NB4 (cell line): ENCODE measurements at regions not wholly inside any gene's neighbourhood (a gene's known extent, or its start where the extent isn't known, plus 50 kb on each side); places are given as distances from the start of the nearest gene placed in this dataset.
A peak's percentile ranks its signal among the peaks of the same experiment; 100 is the strongest.

Experiments used
- DNase-seq: peaks from one replicate; pipeline ENCODE4 v3.0.0; 2010; ENCODE audit warnings: low read depth
- H3K4me3 ChIP-seq: one replicate; pipeline ENCODE4 v1.5.1; 2011; ENCODE audit warnings: mild to moderate bottlenecking, low read depth, low read length, moderate library complexity
- MAX ChIP-seq: IDR thresholded peaks from 2 replicates; pipeline ENCODE4 v1.6.1; 2011; ENCODE audit warnings: low read depth, low read length
- MYC ChIP-seq: IDR thresholded peaks from 2 replicates; pipeline ENCODE4 v1.6.1; 2011; ENCODE audit warnings: low read depth, low read length
- POLR2A ChIP-seq: IDR thresholded peaks from 2 replicates; pipeline ENCODE4 v1.6.1; 2011; ENCODE audit warnings: mild to moderate bottlenecking; ENCODE audit not compliant: insufficient read length; ENCODE audit errors: extremely low read depth
- TF ChIP-seq, protein P1 (sequence below): IDR thresholded peaks from one replicate; pipeline ENCODE4 v1.5.1; 2012; ENCODE audit warnings: low read depth, low read length

GRCh38 chr6:1110941-1111349 is 201.0 kb upstream of the FOXQ1 start:
- TF ChIP-seq MAX (no peak), MYC (no peak), POLR2A (no peak)
- TF ChIP-seq, protein P1, sequence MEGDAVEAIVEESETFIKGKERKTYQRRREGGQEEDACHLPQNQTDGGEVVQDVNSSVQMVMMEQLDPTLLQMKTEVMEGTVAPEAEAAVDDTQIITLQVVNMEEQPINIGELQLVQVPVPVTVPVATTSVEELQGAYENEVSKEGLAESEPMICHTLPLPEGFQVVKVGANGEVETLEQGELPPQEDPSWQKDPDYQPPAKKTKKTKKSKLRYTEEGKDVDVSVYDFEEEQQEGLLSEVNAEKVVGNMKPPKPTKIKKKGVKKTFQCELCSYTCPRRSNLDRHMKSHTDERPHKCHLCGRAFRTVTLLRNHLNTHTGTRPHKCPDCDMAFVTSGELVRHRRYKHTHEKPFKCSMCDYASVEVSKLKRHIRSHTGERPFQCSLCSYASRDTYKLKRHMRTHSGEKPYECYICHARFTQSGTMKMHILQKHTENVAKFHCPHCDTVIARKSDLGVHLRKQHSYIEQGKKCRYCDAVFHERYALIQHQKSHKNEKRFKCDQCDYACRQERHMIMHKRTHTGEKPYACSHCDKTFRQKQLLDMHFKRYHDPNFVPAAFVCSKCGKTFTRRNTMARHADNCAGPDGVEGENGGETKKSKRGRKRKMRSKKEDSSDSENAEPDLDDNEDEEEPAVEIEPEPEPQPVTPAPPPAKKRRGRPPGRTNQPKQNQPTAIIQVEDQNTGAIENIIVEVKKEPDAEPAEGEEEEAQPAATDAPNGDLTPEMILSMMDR, result no peak
- no peak for DNase-seq
- no peak overlapping the region for H3K4me3 ChIP-seq

DNA sequence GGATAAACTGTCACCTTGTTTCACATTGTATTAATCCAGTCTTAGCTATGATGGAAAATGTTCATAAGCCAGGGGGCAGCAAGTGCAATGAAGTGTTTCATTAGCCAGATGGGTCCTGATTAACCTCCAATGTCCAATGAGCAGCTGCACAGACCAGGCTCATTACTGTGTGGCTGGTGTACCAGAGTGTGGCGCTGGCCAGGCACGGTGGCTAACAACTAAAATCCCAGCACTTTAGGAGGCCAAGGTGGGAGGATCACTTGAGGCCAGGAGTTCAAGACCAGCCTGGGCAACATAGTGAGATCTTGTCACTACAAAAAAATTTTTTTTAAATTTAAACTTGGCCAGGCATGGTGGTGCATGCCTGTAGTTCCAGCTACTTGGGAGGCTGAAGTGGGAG is 201.7 kb upstream of the FOXQ1 start:
- no peak overlapping the region for H3K4me3 ChIP-seq
- TF ChIP-seq MAX (no peak), POLR2A (no peak), MYC (no peak)
- TF ChIP-seq, protein P1, result no peak
- peak; percentile 28 for DNase-seq

GRCh38 chr6:1109134-1109533 is 202.8 kb upstream of the FOXQ1 start:
- TF ChIP-seq MAX, result no peak
- TF ChIP-seq MYC, result no peak
- TF ChIP-seq, protein P1, result no peak
- TF ChIP-seq POLR2A, result no peak
- H3K4me3 ChIP-seq, result no peak overlapping the region
- no peak for DNase-seq

- DNase-seq, result no peak
- TF ChIP-seq MAX, result no peak
- no peak for TF ChIP-seq POLR2A
- TF ChIP-seq, protein P1, result no peak
- no peak for TF ChIP-seq MYC
- H3K4me3 ChIP-seq, result no peak overlapping the region
These were observed 203.7 kb upstream of the FOXQ1 start for GRCh38 chr6:1108198-1108597.

DNA sequence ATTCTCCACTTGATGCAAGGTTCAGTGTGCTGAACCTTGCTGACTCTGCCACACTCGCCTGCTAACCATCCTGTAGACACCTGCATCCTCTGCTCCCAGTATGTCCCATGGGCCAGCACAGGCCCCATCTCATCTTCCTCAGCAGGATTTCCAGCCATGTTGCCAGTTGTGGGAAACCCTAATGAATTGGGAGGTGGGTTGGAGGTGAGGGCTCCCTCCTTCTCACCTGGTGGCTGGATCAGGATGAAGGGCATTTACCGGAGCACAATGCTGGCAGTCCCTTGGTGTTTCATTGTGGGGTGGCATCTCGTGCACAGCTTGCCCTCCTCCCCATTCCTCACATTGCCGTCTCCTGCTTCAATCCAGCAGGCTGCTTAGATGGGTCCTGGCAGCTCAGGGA is 204.3 kb upstream of the FOXQ1 start:
- TF ChIP-seq, protein P1, result no peak
- TF ChIP-seq MYC, result no peak
- no peak for TF ChIP-seq MAX
- TF ChIP-seq POLR2A, result no peak
- no peak for DNase-seq
- H3K4me3 ChIP-seq, result no peak overlapping the region

DNA sequence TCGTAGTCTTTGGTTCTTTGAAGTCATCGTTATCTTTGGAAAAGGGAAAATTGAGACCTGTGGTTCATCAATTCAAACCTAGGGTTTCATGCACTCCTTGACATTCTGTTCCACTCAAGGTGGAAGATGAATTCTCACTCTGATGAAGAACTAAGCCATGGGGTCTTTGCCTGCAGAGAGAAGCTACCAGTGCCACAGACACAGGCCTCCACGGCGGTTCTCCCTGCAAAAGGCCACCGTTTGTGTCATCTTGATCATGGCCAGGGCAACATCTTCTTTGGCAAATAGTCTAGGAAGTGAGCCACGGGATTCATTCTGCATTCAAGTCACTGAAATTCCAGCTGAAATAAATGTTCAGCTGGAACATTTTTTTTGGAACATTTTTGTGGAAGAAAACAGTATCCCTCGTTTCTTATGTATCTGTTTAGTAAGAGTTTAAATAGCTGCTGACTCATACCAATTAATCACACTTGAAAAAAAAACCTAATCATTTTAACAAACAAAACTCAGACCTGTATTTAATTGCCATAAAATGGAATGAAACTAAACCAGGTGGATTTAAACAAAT is 206.0 kb upstream of the FOXQ1 start:
- TF ChIP-seq MYC, result no peak
- no peak for TF ChIP-seq POLR2A
- TF ChIP-seq, protein P1, result no peak
- no peak for TF ChIP-seq MAX
- DNase-seq, result no peak
- no peak overlapping the region for H3K4me3 ChIP-seq
